ENCODE measurements at regions not wholly inside any gene's neighbourhood (a gene's known extent, or its start where the extent isn't known, plus 50 kb on each side); places are given as distances from the start of the nearest gene placed in this dataset.
A peak's percentile ranks its signal among the peaks of the same experiment; 100 is the strongest.

GRCh38 chr6:134442073-134442472 lies 124.2 kb upstream of the SGK1 start:
- Mint-ChIP-seq H3K9me3 (no peaks in the 10 kb centered on the region), H3K27me3 (ENCODE audit: insufficient read depth) (no peaks in the 10 kb centered on the region), H3K4me1 (ENCODE audit: low read depth) (peaks cover 33% of the 10 kb centered on the region), H3K4me3 (no peak overlapping the region), H3K27ac (no peak overlapping the region), H3K36me3 (ENCODE audit: low read depth) (no peaks in the 10 kb centered on the region)
- TF ChIP-seq CTCF (IDR thresholded peaks at IDR 0.05): no peak
- no peak for DNase-seq

DNA sequence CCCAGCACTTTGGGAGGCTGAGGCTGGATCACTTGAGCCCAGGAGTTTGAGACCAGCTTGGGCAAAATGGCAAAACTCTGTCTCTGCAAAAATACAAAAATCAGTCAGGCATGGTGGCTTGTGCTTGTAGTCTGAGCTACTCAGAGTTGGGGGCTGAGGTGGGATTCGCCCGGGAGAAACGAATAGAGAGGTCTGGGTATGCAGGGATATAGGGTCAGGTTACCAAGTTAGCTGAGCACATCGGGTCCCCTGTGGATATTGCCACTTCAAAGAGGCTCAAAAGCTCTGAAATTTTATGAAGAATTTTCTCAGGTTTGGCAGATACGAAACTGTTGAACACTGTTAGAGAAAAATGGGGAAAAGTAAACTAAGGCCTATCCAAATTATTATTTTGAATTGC lies 120.9 kb upstream of the SGK1 start:
- Mint-ChIP-seq H3K27me3 (ENCODE audit: insufficient read depth) (no peaks in the 10 kb centered on the region), H3K4me1 (ENCODE audit: low read depth) (peaks cover 36% of the 10 kb centered on the region), H3K4me3 (no peak overlapping the region), H3K36me3 (ENCODE audit: low read depth) (no peaks in the 10 kb centered on the region), H3K9me3 (no peaks in the 10 kb centered on the region), H3K27ac (no peak overlapping the region)
- no peak for TF ChIP-seq CTCF (IDR thresholded peaks at IDR 0.05)
- no peak for DNase-seq

DNA sequence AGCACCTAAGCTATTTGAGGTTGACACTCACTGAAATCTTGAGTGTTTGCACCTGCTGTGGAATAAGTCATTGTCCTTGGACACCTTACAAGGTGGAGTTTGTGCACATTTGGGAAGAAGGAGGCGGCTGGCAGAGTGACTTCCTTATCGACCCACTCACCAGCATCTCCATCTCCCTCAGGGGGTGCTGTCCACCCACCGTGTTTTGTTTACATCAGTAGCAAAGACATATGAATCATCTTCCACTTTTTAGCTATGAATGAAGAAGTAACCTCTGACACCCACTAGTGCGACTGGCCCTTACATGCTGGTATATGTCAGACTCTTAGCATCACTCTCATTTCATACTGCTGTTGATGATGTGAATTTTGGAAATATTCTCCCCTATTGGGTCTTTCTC lies 119.5 kb upstream of the SGK1 start:
- Mint-ChIP-seq H3K4me1 (ENCODE audit: low read depth) (peaks cover 30% of the 10 kb centered on the region), H3K36me3 (ENCODE audit: low read depth) (no peaks in the 10 kb centered on the region), H3K4me3 (peak overlapping the region; percentile 78), H3K9me3 (no peaks in the 10 kb centered on the region), H3K27me3 (ENCODE audit: insufficient read depth) (no peaks in the 10 kb centered on the region), H3K27ac (peak overlapping the region; percentile 95)
- peak; percentile 51 for TF ChIP-seq CTCF (IDR thresholded peaks at IDR 0.05)
- DNase-seq: peak; percentile 39

DNA sequence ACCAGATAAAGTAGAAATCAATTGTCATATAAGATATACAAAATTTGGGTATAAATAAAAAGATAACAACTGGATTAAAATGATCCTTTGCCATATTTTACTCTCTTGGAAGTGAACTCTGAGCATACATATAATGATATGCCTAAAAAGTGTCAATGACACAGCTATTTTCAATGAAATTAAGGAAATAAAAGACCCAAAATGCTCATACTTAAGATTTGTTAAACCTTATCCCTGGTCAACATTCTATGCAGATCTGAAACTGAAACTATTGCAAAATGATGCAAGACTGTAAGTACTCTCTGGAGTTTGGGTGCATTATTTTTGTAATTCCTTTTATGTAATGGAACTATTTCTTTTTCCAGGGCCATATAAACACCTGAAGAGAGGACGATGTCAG lies 119.0 kb upstream of the SGK1 start:
- no peaks in the 10 kb centered on the region for H3K36me3 Mint-ChIP-seq (ENCODE audit: low read depth)
- DNase-seq: no peak
- no peaks in the 10 kb centered on the region for H3K9me3 Mint-ChIP-seq
- H3K27me3 Mint-ChIP-seq (ENCODE audit: insufficient read depth): no peaks in the 10 kb centered on the region
- H3K4me3 Mint-ChIP-seq: peak overlapping the region; percentile 78
- peaks cover 30% of the 10 kb centered on the region for H3K4me1 Mint-ChIP-seq (ENCODE audit: low read depth)
- TF ChIP-seq CTCF (IDR thresholded peaks at IDR 0.05): no peak
- peak overlapping the region; percentile 95 for H3K27ac Mint-ChIP-seq

DNA sequence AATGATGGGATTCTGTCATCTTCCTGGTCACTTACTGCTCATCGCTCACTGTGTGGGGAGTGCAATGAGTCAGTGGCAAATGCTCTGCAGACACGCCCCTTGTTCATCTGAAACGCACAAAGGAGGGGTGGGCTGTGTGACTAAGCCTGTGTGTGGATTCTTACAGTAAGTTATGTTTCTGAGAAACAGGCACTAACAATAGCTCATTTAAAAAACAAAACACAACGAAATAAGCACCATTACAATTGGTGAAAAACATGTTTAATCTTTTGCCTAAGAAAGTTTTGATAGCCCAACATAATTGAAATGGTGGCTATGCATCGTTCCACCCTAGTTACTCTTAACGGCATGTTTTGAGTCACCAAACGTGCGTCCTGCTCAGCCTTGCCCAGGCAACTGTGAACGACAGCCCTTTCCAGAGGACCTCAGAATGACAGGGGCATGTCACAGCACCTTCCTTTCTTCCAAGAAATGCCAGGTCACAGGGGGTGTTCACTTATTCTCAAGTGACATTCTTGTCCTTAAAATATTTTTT lies 118.4 kb upstream of the SGK1 start:
- Mint-ChIP-seq H3K4me3 (peak overlapping the region; percentile 78), H3K4me1 (ENCODE audit: low read depth) (peaks cover 36% of the 10 kb centered on the region), H3K27ac (peak overlapping the region; percentile 95), H3K36me3 (ENCODE audit: low read depth) (no peaks in the 10 kb centered on the region), H3K9me3 (no peaks in the 10 kb centered on the region), H3K27me3 (ENCODE audit: insufficient read depth) (no peaks in the 10 kb centered on the region)
- DNase-seq: peak; percentile 96
- no peak for TF ChIP-seq CTCF (IDR thresholded peaks at IDR 0.05)

DNA sequence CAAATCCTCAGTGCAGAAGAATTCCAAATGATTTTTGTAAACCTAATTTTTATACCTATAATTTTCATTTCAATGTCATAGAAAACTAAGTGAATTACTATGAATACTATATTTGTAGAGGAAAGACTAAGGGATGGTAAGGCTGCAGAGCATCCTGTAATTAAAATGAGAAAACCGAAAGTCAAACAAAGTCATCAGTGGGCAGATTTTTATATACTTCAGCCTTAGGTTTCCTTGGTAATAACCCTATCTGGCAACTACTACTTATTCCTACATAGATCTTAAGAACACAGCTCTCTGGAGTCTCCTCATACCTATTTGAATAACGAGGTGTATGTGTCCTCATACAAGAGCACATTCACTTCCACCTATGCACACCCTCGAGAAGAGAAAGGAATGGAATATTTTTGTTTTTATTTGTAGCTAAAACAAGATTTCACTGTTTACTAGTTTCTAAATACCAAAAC lies 117.9 kb upstream of the SGK1 start:
- no peaks in the 10 kb centered on the region for H3K27me3 Mint-ChIP-seq (ENCODE audit: insufficient read depth)
- no peaks in the 10 kb centered on the region for H3K36me3 Mint-ChIP-seq (ENCODE audit: low read depth)
- no peaks in the 10 kb centered on the region for H3K9me3 Mint-ChIP-seq
- H3K27ac Mint-ChIP-seq: peak overlapping the region; percentile 95
- peaks cover 41% of the 10 kb centered on the region for H3K4me1 Mint-ChIP-seq (ENCODE audit: low read depth)
- H3K4me3 Mint-ChIP-seq: peak overlapping the region; percentile 78
- no peak for DNase-seq
- no peak for TF ChIP-seq CTCF (IDR thresholded peaks at IDR 0.05)

Data from HFFc6 (cell line).